H1 (cell line): ENCODE measurements at regions not wholly inside any gene's neighbourhood (a gene's known extent, or its start where the extent isn't known, plus 50 kb on each side); places are given as distances from the start of the nearest gene placed in this dataset.

Experiments
- CTCF ChIA-PET: fragments of 300-600 bp; sonication (Branson Sonifier 250); formaldehyde crosslinking; loops from one replicate; lab custom pipeline; 2021; ENCODE audit not compliant: partially characterized antibody; lab: Charles Lee
- POLR2A ChIA-PET: fragments of 300-600 bp; sonication (Branson Sonifier 250); formaldehyde crosslinking; loops from one replicate; lab custom pipeline; 2021; ENCODE audit warnings: inconsistent platforms; ENCODE audit not compliant: partially characterized antibody; lab: Charles Lee
- DNase-seq, 2 experiments: peaks; one replicate each; pipeline versions ENCODE4 v3.0.0 to v3.0.0-alpha.2; 2010 to 2022; ENCODE audit warnings: low spot score in 2 of 2, low read depth in 1 of 2, mixed read lengths in 1 of 2
- FAIRE-seq: peaks from 2 replicates; lab custom pipeline; 2011; peaks lifted over from hg19 to GRCh38; lab: Jason Lieb, UNC
- H2AFZ ChIP-seq: 2 replicates; pipeline ENCODE4 v1.8.1; 2012; ENCODE audit warnings: low read length, inconsistent platforms
- H2AK5ac ChIP-seq: 2 replicates; pipeline ENCODE4 v1.6.1; 2013; ENCODE audit warnings: low read depth, low read length
- H2BK120ac ChIP-seq: replicated peaks from 2 replicates; pipeline ENCODE3; 2013; ENCODE audit warnings: low read depth, low read length, inconsistent platforms
- H2BK12ac ChIP-seq: 2 replicates; pipeline ENCODE4 v1.6.1; 2013; ENCODE audit warnings: low read depth, low read length
- H2BK15ac ChIP-seq: 2 replicates; pipeline ENCODE4 v1.6.1; 2013; ENCODE audit warnings: low read length
- H2BK20ac ChIP-seq: 2 replicates; pipeline ENCODE4 v1.6.1; 2013; ENCODE audit warnings: low read length
- H2BK5ac ChIP-seq: 2 replicates; pipeline ENCODE4 v1.6.1; 2013; ENCODE audit warnings: low read depth, low read length
- H3K14ac ChIP-seq: 2 replicates; pipeline ENCODE4 v1.6.1; 2013; ENCODE audit warnings: inconsistent platforms; ENCODE audit not compliant: insufficient read length
- H3K18ac ChIP-seq: 2 replicates; pipeline ENCODE4 v1.6.1; 2013; ENCODE audit warnings: low read length; ENCODE audit errors: extremely low read depth
- H3K23ac ChIP-seq: 2 replicates; pipeline ENCODE4 v1.6.1; 2013; ENCODE audit warnings: inconsistent platforms; ENCODE audit not compliant: insufficient read length
- H3K23me2 ChIP-seq: 2 replicates; pipeline ENCODE4 v1.6.1; 2013; ENCODE audit warnings: low read depth, low read length
- H3K27ac ChIP-seq: 2 replicates; pipeline ENCODE4 v1.6.1; 2011; ENCODE audit warnings: low read depth, low read length, inconsistent platforms
- H3K27me3 ChIP-seq, 4 experiments: replicated peaks in 1 of 4; 1 replicate in 1 of 4; 2 replicates in 3 of 4; pipeline versions ENCODE4 v1.6.1 to v1.8.1; 2011 to 2013; ENCODE audit warnings: low read length in 3 of 4, mild to moderate bottlenecking in 3 of 4, inconsistent platforms in 2 of 4, mixed read lengths in 2 of 4, moderate library complexity in 1 of 4; ENCODE audit not compliant: control insufficient read depth in 3 of 4, insufficient read depth in 3 of 4; ENCODE audit errors: extremely low read depth in 1 of 4
- H3K36me3 ChIP-seq, 4 experiments: 2 replicates each; pipeline versions ENCODE4 v1.6.1 to v1.8.1; 2011 to 2013; ENCODE audit warnings: mild to moderate bottlenecking in 4 of 4, low read length in 3 of 4, moderate library complexity in 2 of 4, control low read depth in 1 of 4, inconsistent platforms in 1 of 4; ENCODE audit not compliant: insufficient read depth in 4 of 4, control insufficient read depth in 2 of 4
- H3K4ac ChIP-seq: replicated peaks from 2 replicates; pipeline ENCODE3; 2013; ENCODE audit warnings: low read length, low read depth, mixed read lengths, inconsistent platforms; ENCODE audit not compliant: insufficient read length
- H3K4me1 ChIP-seq, 4 experiments: replicated peaks in 1 of 4; 1 replicate in 1 of 4; 2 replicates in 3 of 4; pipeline versions ENCODE4 v1.6.1 to v1.8.1; 2011 to 2013; ENCODE audit warnings: low read length in 3 of 4, inconsistent platforms in 2 of 4, mixed read lengths in 1 of 4; ENCODE audit not compliant: insufficient read depth in 4 of 4, control insufficient read depth in 3 of 4
- H3K4me2 ChIP-seq, 2 experiments: 2 replicates each; pipeline versions ENCODE4 v1.6.1 to v1.8.1; 2011 to 2013; ENCODE audit warnings: low read depth in 2 of 2, low read length in 2 of 2, control low read depth in 1 of 2, inconsistent platforms in 1 of 2, mild to moderate bottlenecking in 1 of 2; ENCODE audit not compliant: insufficient read depth in 1 of 2
- H3K4me3 ChIP-seq, 4 experiments: fragments of 200-600, 300-600 bp in 1 of 4; sonication (generic), shearing (Covaris generic), sonication (Bioruptor Twin) in 1 of 4; 2 replicates each; pipeline versions ENCODE4 v1.5.1 to v1.8.1; 2011 to 2016; ENCODE audit warnings: low read length in 4 of 4, low read depth in 3 of 4, control low read depth in 2 of 4, inconsistent platforms in 2 of 4, mild to moderate bottlenecking in 2 of 4, mixed read lengths in 1 of 4, moderate library complexity in 1 of 4; ENCODE audit not compliant: insufficient read depth in 2 of 4; ENCODE audit errors: extremely low read depth in 1 of 4
- H3K56ac ChIP-seq: replicated peaks from 2 replicates; pipeline ENCODE3; 2013; ENCODE audit warnings: low read depth, mild to moderate bottlenecking, mixed read lengths, low read length, inconsistent platforms; ENCODE audit not compliant: insufficient read length
- H3K79me1 ChIP-seq: 2 replicates; pipeline ENCODE4 v1.6.1; 2013; ENCODE audit warnings: low read depth, low read length, control low read depth
- H3K79me2 ChIP-seq, 2 experiments: 2 replicates each; pipeline versions ENCODE4 v1.6.1 to v1.8.1; 2012 to 2013; ENCODE audit warnings: low read length in 2 of 2, mild to moderate bottlenecking in 2 of 2, inconsistent platforms in 1 of 2; ENCODE audit not compliant: insufficient read depth in 2 of 2, control insufficient read depth in 1 of 2
- H3K9ac ChIP-seq, 4 experiments: replicated peaks in 1 of 4; 1 replicate in 1 of 4; 2 replicates in 3 of 4; pipeline versions ENCODE4 v1.6.1 to v1.8.1; 2011 to 2013; ENCODE audit warnings: low read depth in 3 of 4, low read length in 3 of 4, control low read depth in 2 of 4, mild to moderate bottlenecking in 2 of 4, moderate library complexity in 2 of 4, inconsistent platforms in 1 of 4; ENCODE audit errors: extremely low read depth in 1 of 4
- H3K9me3 ChIP-seq, 2 experiments: 2 replicates each; pipeline versions ENCODE4 v1.6.1 to v1.8.1; 2012 to 2013; ENCODE audit warnings: mild to moderate bottlenecking in 2 of 2, moderate library complexity in 2 of 2, control low read depth in 1 of 2, inconsistent platforms in 1 of 2, low read depth in 1 of 2, low read length in 1 of 2, mixed read lengths in 1 of 2; ENCODE audit not compliant: insufficient read depth in 2 of 2
- H4K20me1 ChIP-seq, 2 experiments: replicated peaks in 1 of 2; 2 replicates each; pipeline versions ENCODE3 to v1.8.1; 2011 to 2013; ENCODE audit warnings: inconsistent platforms in 2 of 2, low read length in 2 of 2, mild to moderate bottlenecking in 1 of 2; ENCODE audit not compliant: insufficient read depth in 2 of 2, control insufficient read depth in 1 of 2
- H4K5ac ChIP-seq: 2 replicates; pipeline ENCODE4 v1.6.1; 2013; ENCODE audit warnings: low read length, low read depth, mixed read lengths, inconsistent platforms; ENCODE audit not compliant: insufficient read length
- H4K8ac ChIP-seq: 2 replicates; pipeline ENCODE4 v1.8.0; 2013; ENCODE audit warnings: mild to moderate bottlenecking, moderate library complexity, low read length, inconsistent platforms; ENCODE audit not compliant: insufficient read depth; ENCODE audit errors: extremely low read depth
- H4K91ac ChIP-seq: replicated peaks from 2 replicates; pipeline ENCODE3; 2013; ENCODE audit warnings: low read length, mixed read lengths, inconsistent platforms; ENCODE audit not compliant: insufficient read length
- GABPA ChIP-seq: IDR thresholded peaks from 2 replicates; pipeline ENCODE4 v1.6.1; 2011; ENCODE audit warnings: mild to moderate bottlenecking, low read length, moderate library complexity, borderline replicate concordance; ENCODE audit not compliant: insufficient read depth
- PHF8 ChIP-seq: fragments of 200-600 bp; sonication (generic); conservative IDR thresholded peaks from 2 replicates; pipeline ENCODE4 v1.7.1; 2012; ENCODE audit warnings: low read depth, mild to moderate bottlenecking, inconsistent platforms, low read length, moderate library complexity
- SAP30 ChIP-seq: fragments of 300-600 bp; sonication (generic); IDR thresholded peaks from 2 replicates; pipeline ENCODE4 v1.7.1; 2012; ENCODE audit warnings: low read length, moderate library complexity, mild to moderate bottlenecking, inconsistent platforms; ENCODE audit not compliant: insufficient read depth, insufficient replicate concordance
- SUZ12 ChIP-seq: fragments of 200-600 bp; sonication (generic); IDR thresholded peaks from 2 replicates; pipeline ENCODE4 v1.6.1; 2012; ENCODE audit warnings: mild to moderate bottlenecking, inconsistent platforms, low read length, moderate library complexity, mixed read lengths
- WGBS, 2 experiments: shearing (Covaris generic) in 1 of 2; methylation state at CpG; one replicate each; pipeline versions ENCODE4 v1.1.6 to v1.1.7; 2013 to 2015; ENCODE audit warnings: low lambda C conversion rate in 2 of 2, mixed read lengths in 2 of 2, inconsistent platforms in 1 of 2, low coverage in 1 of 2, missing lambda C conversion rate in 1 of 2; ENCODE audit not compliant: insufficient replicate concordance in 2 of 2, insufficient coverage in 1 of 2, insufficient read length in 1 of 2; ENCODE audit errors: extremely low coverage in 1 of 2, missing lambda C conversion rate in 1 of 2; 5-methylcytosine and 5-hydroxymethylcytosine counted together
- TF ChIP-seq, protein P1 (sequence below): IDR thresholded peaks from 2 replicates; pipeline ENCODE4 v1.6.1; 2012; ENCODE audit warnings: inconsistent platforms

- H3K18ac ChIP-seq, result no peak overlapping the region
- FAIRE-seq (no peak), DNase-seq (no peak)
- CTCF ChIA-PET, result interaction anchor here (1.7 kb wide), 1 partner anchor 16 kb away, joined by 4 read pairs; no protein-coding TSS in a partner anchor
- H3K36me3 ChIP-seq, result no peaks in the 10 kb centered on the region
- no peak overlapping the region for H3K4me2 ChIP-seq
- no peaks in the 10 kb centered on the region for H3K79me1 ChIP-seq
- H4K20me1 ChIP-seq, result no peaks in the 10 kb centered on the region
- H4K8ac ChIP-seq, result no peak overlapping the region
- H2BK12ac ChIP-seq, result no peak overlapping the region
- no peak overlapping the region for H2BK5ac ChIP-seq
- H3K27me3 ChIP-seq, result no peaks in the 10 kb centered on the region
- H2AK5ac ChIP-seq, result no peak overlapping the region
- no peak overlapping the region for H3K9ac ChIP-seq
- H4K5ac ChIP-seq, result no peak overlapping the region
- peaks cover 0 to 16% of the 10 kb centered on the region in 2 experiments; a peak in 2 of 4 replicates for H3K9me3 ChIP-seq
- no peaks in the 10 kb centered on the region for H3K23me2 ChIP-seq
- no peak overlapping the region for H3K56ac ChIP-seq
- H4K91ac ChIP-seq, result no peak overlapping the region
- POLR2A ChIA-PET, result no interaction called here
- H2BK20ac ChIP-seq, result no peak overlapping the region
- no peak overlapping the region for H2BK15ac ChIP-seq
- H3K23ac ChIP-seq, result no peak overlapping the region
- H2AFZ ChIP-seq, result no peak overlapping the region; the same call in 1 of the 2 replicates
- no peak overlapping the region for H3K27ac ChIP-seq
- H3K4ac ChIP-seq, result no peak overlapping the region
- no peak overlapping the region for H3K14ac ChIP-seq
- H3K4me3 ChIP-seq, result no peak overlapping the region
- 90% methylated on average over 3 of the region's 3 CpGs; no CpG with 5 or more reads in 1 of the 2 experiments for WGBS, 2 experiments
- H3K4me1 ChIP-seq, result no peaks in the 10 kb centered on the region; a peak in 1 of 7 replicates
- H3K79me2 ChIP-seq, result no peaks in the 10 kb centered on the region
- no peak overlapping the region for H2BK120ac ChIP-seq
- TF ChIP-seq, protein P1, sequence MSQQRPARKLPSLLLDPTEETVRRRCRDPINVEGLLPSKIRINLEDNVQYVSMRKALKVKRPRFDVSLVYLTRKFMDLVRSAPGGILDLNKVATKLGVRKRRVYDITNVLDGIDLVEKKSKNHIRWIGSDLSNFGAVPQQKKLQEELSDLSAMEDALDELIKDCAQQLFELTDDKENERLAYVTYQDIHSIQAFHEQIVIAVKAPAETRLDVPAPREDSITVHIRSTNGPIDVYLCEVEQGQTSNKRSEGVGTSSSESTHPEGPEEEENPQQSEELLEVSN, result no peak
- no peak for TF ChIP-seq PHF8
- no peak for TF ChIP-seq GABPA
- TF ChIP-seq SUZ12, result no peak
- TF ChIP-seq SAP30, result no peak
Measured at GRCh38 chr13:82571653-82572052, 1310.6 kb downstream of the SLITRK1 start.
